ENCODE measurements at regions not wholly inside any gene's neighbourhood (a gene's known extent, or its start where the extent isn't known, plus 50 kb on each side); places are given as distances from the start of the nearest gene placed in this dataset.

DNA sequence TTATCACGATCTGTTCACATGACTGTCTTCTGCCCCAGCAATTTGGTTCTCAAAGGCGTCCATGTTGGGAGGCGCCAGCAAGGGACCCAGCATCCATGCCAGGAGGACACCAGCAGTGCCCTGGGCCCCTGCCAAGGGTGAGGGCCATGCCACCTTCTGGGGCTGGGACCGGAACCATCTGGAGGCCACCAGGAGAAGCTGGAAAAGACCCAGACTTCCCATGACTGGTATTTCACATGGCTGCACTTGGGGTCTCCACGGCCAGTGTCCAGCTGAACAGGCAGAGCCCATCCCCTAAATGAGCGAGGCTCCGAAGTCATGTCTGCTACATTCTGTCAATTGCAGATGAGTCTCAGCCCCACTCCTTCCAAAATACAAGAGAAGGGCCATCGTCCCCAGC lies 306.8 kb upstream of the HS6ST1 start:
- DNase-seq (ENCODE audit: low read depth) = no peak
- TF ChIP-seq CTCF (conservative IDR thresholded peaks at IDR 0.05; ENCODE audit: low read length) = no peak
- H3K4me3 ChIP-seq (ENCODE audit: low read length) = no peak overlapping the region

GRCh38 chr2:128625963-128626759 lies 307.5 kb upstream of the HS6ST1 start:
- no peak overlapping the region for H3K4me3 ChIP-seq (ENCODE audit: low read length)
- no peak for DNase-seq (ENCODE audit: low read depth)
- no peak for TF ChIP-seq CTCF (conservative IDR thresholded peaks at IDR 0.05; ENCODE audit: low read length)

DNA sequence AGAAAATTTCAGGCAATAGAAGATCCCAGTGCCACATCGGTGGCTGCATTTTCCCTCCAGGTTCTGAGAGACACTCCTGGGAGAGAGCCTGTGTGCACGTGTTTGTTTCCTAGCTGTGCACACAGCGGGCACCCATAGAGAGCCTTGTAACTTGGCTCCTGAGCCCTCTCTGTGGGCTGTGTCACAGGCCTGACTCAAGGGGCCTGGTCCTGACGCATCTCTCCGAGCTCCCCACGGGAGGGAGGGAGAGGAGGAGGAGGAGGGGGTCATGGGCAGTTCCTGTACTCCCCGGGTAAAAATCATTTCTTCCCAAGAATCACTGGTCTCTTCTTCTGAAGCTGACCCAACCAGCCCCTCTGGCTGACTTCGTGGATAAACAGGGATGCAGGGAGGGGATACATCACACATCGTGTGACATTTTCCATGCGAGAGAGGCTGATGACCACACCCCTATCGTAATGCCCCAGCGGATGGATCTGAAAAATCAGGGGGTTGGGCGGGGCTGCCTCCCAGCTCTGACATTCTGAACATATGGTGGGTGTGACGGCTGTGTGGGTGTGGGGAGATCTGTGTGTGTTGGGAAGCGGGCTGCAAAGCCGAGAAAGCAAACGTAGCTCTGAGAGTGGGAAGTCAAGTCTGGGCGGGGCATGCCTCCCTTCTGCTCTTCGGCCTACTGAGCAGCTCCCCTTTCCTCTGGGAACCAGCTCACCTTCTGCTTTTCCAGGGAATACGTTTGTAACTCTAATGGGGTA lies 308.3 kb upstream of the HS6ST1 start:
- DNase-seq (ENCODE audit: low read depth) = no peak
- TF ChIP-seq CTCF (conservative IDR thresholded peaks at IDR 0.05; ENCODE audit: low read length) = no peak
- H3K4me3 ChIP-seq (ENCODE audit: low read length) = no peak overlapping the region

DNA sequence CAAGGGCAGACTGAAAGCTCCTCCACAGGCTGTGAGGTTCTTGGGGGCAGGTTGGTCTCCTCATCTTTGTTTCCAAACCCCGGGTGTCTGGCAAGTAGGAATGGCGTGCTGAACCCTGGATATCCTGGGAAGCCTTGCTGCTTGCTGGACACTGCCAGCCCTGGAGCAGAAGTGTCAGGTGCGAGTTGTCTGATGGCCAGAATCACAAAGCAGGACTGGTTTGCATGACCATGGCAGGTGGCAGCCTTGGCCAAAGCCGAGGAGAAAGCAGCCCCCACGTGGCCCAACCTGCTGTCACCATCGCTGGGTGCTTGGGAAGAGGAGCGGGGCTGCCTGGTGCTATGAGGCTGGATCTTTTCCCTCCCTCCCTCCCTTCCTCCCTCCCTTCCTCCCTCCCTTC lies 309.5 kb upstream of the HS6ST1 start:
- H3K4me3 ChIP-seq (ENCODE audit: low read length) = no peak overlapping the region
- no peak for DNase-seq (ENCODE audit: low read depth)
- TF ChIP-seq CTCF (conservative IDR thresholded peaks at IDR 0.05; ENCODE audit: low read length) = no peak

DNA sequence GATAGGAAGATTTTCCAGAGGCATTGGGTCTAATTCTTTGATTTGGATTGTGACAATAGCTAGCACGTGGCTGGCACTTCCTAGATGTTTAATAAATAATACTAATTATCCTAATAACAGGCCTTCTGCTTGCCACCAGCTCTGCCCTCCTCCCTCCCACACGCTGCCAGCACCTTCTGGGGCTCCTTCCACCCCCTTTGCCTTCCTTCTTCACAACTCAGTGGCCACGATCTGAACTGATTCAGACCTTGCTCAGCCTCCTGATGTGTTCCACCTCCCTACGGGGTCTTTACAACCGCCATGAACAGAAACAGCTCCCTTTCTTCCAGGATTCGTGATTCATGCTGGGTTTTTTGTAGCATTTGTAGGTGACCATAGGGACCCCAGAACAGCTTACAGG lies 310.3 kb upstream of the HS6ST1 start:
- no peak for TF ChIP-seq CTCF (conservative IDR thresholded peaks at IDR 0.05; ENCODE audit: low read length)
- DNase-seq (ENCODE audit: low read depth) = no peak
- no peak overlapping the region for H3K4me3 ChIP-seq (ENCODE audit: low read length)

GRCh38 chr2:128630974-128631697 lies 312.5 kb upstream of the HS6ST1 start:
- no peak for DNase-seq (ENCODE audit: low read depth)
- TF ChIP-seq CTCF (conservative IDR thresholded peaks at IDR 0.05; ENCODE audit: low read length) = no peak
- no peak overlapping the region for H3K4me3 ChIP-seq (ENCODE audit: low read length)

All from AG10803 (cell line).